Left renal cortex interstitium (tissue), 4 donors: ENCODE measurements at regions not wholly inside any gene's neighbourhood (a gene's known extent, or its start where the extent isn't known, plus 50 kb on each side); places are given as distances from the start of the nearest gene placed in this dataset.
A peak's percentile ranks its signal among the peaks of the same experiment; 100 is the strongest.

Experiments
- DNase-seq, 4 donors: peaks; one replicate each; pipeline ENCODE4 v3.0.0-alpha.2; 2013; ENCODE audit warnings: low read depth in 4 of 4, low spot score in 2 of 4, missing footprints in 1 of 4

- DNase-seq = peak in 1 of 4 donors; percentile 49
These were observed 568.9 kb upstream of the CITED2 start for GRCh38 chr6:139943391-139943790.

GRCh38 chr6:139942331-139942730 lies 567.9 kb upstream of the CITED2 start:
- no peak for DNase-seq

GRCh38 chr6:139941826-139942225 lies 567.4 kb upstream of the CITED2 start:
- no peak for DNase-seq

- DNase-seq = no peak
These were observed 566.6 kb upstream of the CITED2 start for GRCh38 chr6:139940741-139941729.

GRCh38 chr6:139939189-139939979 lies 564.9 kb upstream of the CITED2 start:
- no peak for DNase-seq

GRCh38 chr6:139932671-139933070 lies 558.2 kb upstream of the CITED2 start:
- no peak for DNase-seq

- no peak for DNase-seq
These were observed 557.3 kb upstream of the CITED2 start for GRCh38 chr6:139931747-139932146.

GRCh38 chr6:139927742-139928305 lies 553.4 kb upstream of the CITED2 start:
- DNase-seq = no peak

- no peak for DNase-seq
These were observed 552.8 kb upstream of the CITED2 start for GRCh38 chr6:139927236-139927635.

GRCh38 chr6:139926711-139927110 lies 552.3 kb upstream of the CITED2 start:
- DNase-seq = no peak

GRCh38 chr6:139925894-139926641 lies 551.6 kb upstream of the CITED2 start:
- no peak for DNase-seq

GRCh38 chr6:139923964-139924475 lies 549.6 kb upstream of the CITED2 start:
- DNase-seq = no peak

- DNase-seq = no peak
These were observed 547.8 kb upstream of the CITED2 start for GRCh38 chr6:139922236-139922635.

- no peak for DNase-seq
These were observed 546.3 kb upstream of the CITED2 start for GRCh38 chr6:139920776-139921100.

- no peak for DNase-seq
These were observed 545.8 kb upstream of the CITED2 start for GRCh38 chr6:139920027-139920775.

GRCh38 chr6:139919107-139920026 lies 544.9 kb upstream of the CITED2 start:
- DNase-seq = no peak

GRCh38 chr6:139917951-139918630 lies 543.6 kb upstream of the CITED2 start:
- DNase-seq = no peak

- DNase-seq = no peak
These were observed 540.5 kb upstream of the CITED2 start for GRCh38 chr6:139914910-139915309.
